Esophagus squamous epithelium (tissue), 5 donors: ENCODE measurements at regions not wholly inside any gene's neighbourhood (a gene's known extent, or its start where the extent isn't known, plus 50 kb on each side); places are given as distances from the start of the nearest gene placed in this dataset.

ENCODE experiments used
- DNase-seq: peaks from one replicate; lab custom pipeline; 2025; lab: John Stamatoyannopoulos, UW
- H3K27ac ChIP-seq, 4 donors: fragments of 200-600 bp; sonication (generic); one replicate each; pipeline ENCODE4 v1.5.1; 2016 to 2019; ENCODE audit warnings: mild to moderate bottlenecking in 1 of 4
- H3K27me3 ChIP-seq, 4 donors: fragments of 200-600 bp; sonication (generic); 1 replicate in 3 of 4; 2 replicates in 1 of 4; pipeline versions ENCODE4 v1.5.1 to v1.6.0; 2017 to 2021; ENCODE audit warnings: antibody characterized with exemption in 1 of 4
- H3K36me3 ChIP-seq, 3 donors: fragments of 200-600 bp; sonication (generic); one replicate each; pipeline ENCODE4 v1.5.1; 2016 to 2019
- H3K4me1 ChIP-seq, 3 donors: fragments of 200-600 bp; sonication (generic); one replicate each; pipeline ENCODE4 v1.5.1; 2017 to 2019
- H3K4me3 ChIP-seq, 4 donors: fragments of 200-600 bp; sonication (generic); 1 replicate in 3 of 4; 2 replicates in 1 of 4; pipeline ENCODE4 v1.5.1; 2016 to 2019; ENCODE audit warnings: mild to moderate bottlenecking in 2 of 4, moderate library complexity in 1 of 4
- H3K9me3 ChIP-seq, 3 donors: fragments of 200-600 bp; sonication (generic); one replicate each; pipeline ENCODE4 v1.5.1; 2016 to 2019
- CTCF ChIP-seq, 6 experiments: fragments of 450-650 bp in 4 of 6; fragments of 200-600 bp in 2 of 6; sonication (generic) in 2 of 6; IDR thresholded peaks; one replicate each; pipeline ENCODE4 v1.5.1; 2016 to 2019; ENCODE audit warnings: antibody characterized with exemption in 6 of 6, mild to moderate bottlenecking in 4 of 6, moderate library complexity in 4 of 6
- POLR2A ChIP-seq, 4 donors: fragments of 450-650 bp; IDR thresholded peaks; one replicate each; pipeline ENCODE4 v1.6.1; 2017; ENCODE audit warnings: antibody characterized with exemption in 4 of 4, mild to moderate bottlenecking in 4 of 4, moderate library complexity in 3 of 4
- WGBS, 2 donors: methylation state at CpG; one replicate each; pipeline ENCODE4 v1.1.5; 2018; 5-methylcytosine and 5-hydroxymethylcytosine counted together
- intact Hi-C: fragments of 100-400 bp; cut with DNase I; formaldehyde crosslinking; loops from one replicate; pipeline ENCODE4 v1.15.0; 2022
- donor health status: DM: yes; HTN: yes; CAD: no.

GRCh38 chr20:46814366-46815232, 80.0 kb upstream of the EYA2 start:
- H3K36me3 ChIP-seq = no peaks in the 10 kb centered on the region
- H3K4me3 ChIP-seq = no peak overlapping the region
- peaks cover 6 to 33% (median 8%) of the 10 kb centered on the region in 3 donors for H3K4me1 ChIP-seq
- no peak for DNase-seq
- WGBS, 2 donors = 48 to 52% methylated on average over 8 of the region's 8 CpGs
- H3K9me3 ChIP-seq = no peaks in the 10 kb centered on the region
- intact Hi-C loops = no loop called here
- peaks cover 0 to 73% (median 2%) of the 10 kb centered on the region in 4 donors for H3K27me3 ChIP-seq
- no peak overlapping the region for H3K27ac ChIP-seq
- TF ChIP-seq POLR2A (IDR thresholded peaks at IDR 0.05) = no peak
- no peak for TF ChIP-seq CTCF (IDR thresholded peaks at IDR 0.05)

- no peak for DNase-seq
- intact Hi-C loops = no loop called here
- no peaks in the 10 kb centered on the region for H3K36me3 ChIP-seq
- H3K27ac ChIP-seq = no peak overlapping the region
- peaks cover 0 to 71% (median 2%) of the 10 kb centered on the region in 4 donors for H3K27me3 ChIP-seq
- WGBS, 2 donors = 73% methylated on average over 5 of the region's 5 CpGs
- no peaks in the 10 kb centered on the region for H3K9me3 ChIP-seq
- peaks cover 4 to 18% (median 5%) of the 10 kb centered on the region in 3 donors for H3K4me1 ChIP-seq
- no peak overlapping the region for H3K4me3 ChIP-seq
- TF ChIP-seq CTCF (IDR thresholded peaks at IDR 0.05) (no peak), POLR2A (IDR thresholded peaks at IDR 0.05) (no peak)
Measured at GRCh38 chr20:46816097-46816496, 78.5 kb upstream of the EYA2 start.

- no peak overlapping the region for H3K27ac ChIP-seq
- H3K36me3 ChIP-seq = no peaks in the 10 kb centered on the region
- intact Hi-C loops = no loop called here
- H3K27me3 ChIP-seq = peaks cover 0 to 62% (median 2%) of the 10 kb centered on the region in 4 donors
- H3K4me3 ChIP-seq = no peak overlapping the region
- DNase-seq = no peak
- H3K9me3 ChIP-seq = no peaks in the 10 kb centered on the region
- 57 to 66% methylated on average over 8 of the region's 8 CpGs for WGBS, 2 donors
- H3K4me1 ChIP-seq = peaks cover 0 to 11% (median 0%) of the 10 kb centered on the region in 3 donors
- no peak for TF ChIP-seq CTCF (IDR thresholded peaks at IDR 0.05)
- TF ChIP-seq POLR2A (IDR thresholded peaks at IDR 0.05) = no peak
Measured at GRCh38 chr20:46816886-46817638, 77.6 kb upstream of the EYA2 start.

- TF ChIP-seq POLR2A (IDR thresholded peaks at IDR 0.05) (no peak), CTCF (IDR thresholded peaks at IDR 0.05) (peak in 2 of 6 experiments; percentile 18 to 26)
- Histone ChIP-seq H3K4me1 (no peaks in the 10 kb centered on the region), H3K36me3 (no peaks in the 10 kb centered on the region), H3K9me3 (peaks cover 0 to 7% (median 0%) of the 10 kb centered on the region in 3 donors), H3K27ac (no peak overlapping the region), H3K27me3 (peaks cover 0 to 43% (median 0%) of the 10 kb centered on the region in 4 donors), H3K4me3 (no peak overlapping the region)
- intact Hi-C loops = no loop called here
- 59 to 67% methylated on average over 3 of the region's 3 CpGs for WGBS, 2 donors
- no peak for DNase-seq
Measured at GRCh38 chr20:46820682-46821081, 74.0 kb upstream of the EYA2 start.
